ENCODE measurements at regions not wholly inside any gene's neighbourhood (a gene's known extent, or its start where the extent isn't known, plus 50 kb on each side); places are given as distances from the start of the nearest gene placed in this dataset.

GRCh38 chr1:166612886-166613285 is 226.4 kb upstream of the POGK start:
- TF ChIP-seq ZBTB7A (tag by site-specific recombination; IDR thresholded peaks at IDR 0.05; ENCODE audit: low read depth) (no peak), ZNF133 (tag by site-specific recombination; IDR thresholded peaks at IDR 0.05) (no peak), ZNF274 (IDR thresholded peaks at IDR 0.05; ENCODE audit: low read length) (no peak), ZNF274 (tag by site-specific recombination; IDR thresholded peaks at IDR 0.05; ENCODE audit: borderline replicate concordance) (no peak), ZNF157 (tag by site-specific recombination; IDR thresholded peaks at IDR 0.05) (no peak), ZNF792 (tag by site-specific recombination; IDR thresholded peaks at IDR 0.05) (no peak), ZIC2 (tag by site-specific recombination; IDR thresholded peaks at IDR 0.05) (no peak), ZNF670 (tag by site-specific recombination; IDR thresholded peaks at IDR 0.05; ENCODE audit: low read depth) (no peak), MZF1 (tag by site-specific recombination; IDR thresholded peaks at IDR 0.05; ENCODE audit: borderline replicate concordance) (no peak), BCL11A (tag by site-specific recombination; IDR thresholded peaks at IDR 0.05; ENCODE audit: low read depth) (no peak), ZNF341 (tag by site-specific recombination; IDR thresholded peaks at IDR 0.05; ENCODE audit: low read depth) (no peak)
- TF ChIP-seq, protein P1, sequence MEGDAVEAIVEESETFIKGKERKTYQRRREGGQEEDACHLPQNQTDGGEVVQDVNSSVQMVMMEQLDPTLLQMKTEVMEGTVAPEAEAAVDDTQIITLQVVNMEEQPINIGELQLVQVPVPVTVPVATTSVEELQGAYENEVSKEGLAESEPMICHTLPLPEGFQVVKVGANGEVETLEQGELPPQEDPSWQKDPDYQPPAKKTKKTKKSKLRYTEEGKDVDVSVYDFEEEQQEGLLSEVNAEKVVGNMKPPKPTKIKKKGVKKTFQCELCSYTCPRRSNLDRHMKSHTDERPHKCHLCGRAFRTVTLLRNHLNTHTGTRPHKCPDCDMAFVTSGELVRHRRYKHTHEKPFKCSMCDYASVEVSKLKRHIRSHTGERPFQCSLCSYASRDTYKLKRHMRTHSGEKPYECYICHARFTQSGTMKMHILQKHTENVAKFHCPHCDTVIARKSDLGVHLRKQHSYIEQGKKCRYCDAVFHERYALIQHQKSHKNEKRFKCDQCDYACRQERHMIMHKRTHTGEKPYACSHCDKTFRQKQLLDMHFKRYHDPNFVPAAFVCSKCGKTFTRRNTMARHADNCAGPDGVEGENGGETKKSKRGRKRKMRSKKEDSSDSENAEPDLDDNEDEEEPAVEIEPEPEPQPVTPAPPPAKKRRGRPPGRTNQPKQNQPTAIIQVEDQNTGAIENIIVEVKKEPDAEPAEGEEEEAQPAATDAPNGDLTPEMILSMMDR (tag by site-specific recombination; IDR thresholded peaks at IDR 0.05), result no peak
